Gastroesophageal sphincter (tissue), 4 donors: ENCODE measurements at regions not wholly inside any gene's neighbourhood (a gene's known extent, or its start where the extent isn't known, plus 50 kb on each side); places are given as distances from the start of the nearest gene placed in this dataset.

ENCODE experiments used
- ATAC-seq: fragments of 150-250 bp; one replicate; pipeline ENCODE4 v1.9.1; 2016; ENCODE audit warnings: mild to moderate bottlenecking, moderate library complexity
- H3K27ac ChIP-seq, 4 donors: fragments of 200-600 bp; sonication (generic) in 3 of 4; 1 replicate in 3 of 4; 2 replicates in 1 of 4; pipeline ENCODE4 v1.5.1; 2016 to 2019
- H3K27me3 ChIP-seq: fragments of 200-600 bp; sonication (generic); one replicate; pipeline ENCODE4 v1.5.1; 2019
- H3K36me3 ChIP-seq, 2 donors: fragments of 200-600 bp; sonication (generic); one replicate each; pipeline ENCODE4 v1.5.1; 2019; ENCODE audit warnings: control low read depth in 1 of 2
- H3K4me1 ChIP-seq, 3 donors: fragments of 200-600 bp; sonication (generic); 1 replicate in 2 of 3; 2 replicates in 1 of 3; pipeline ENCODE4 v1.5.1; 2016 to 2019; ENCODE audit warnings: control low read depth in 2 of 3
- H3K4me3 ChIP-seq, 2 donors: fragments of 200-600 bp; sonication (generic); one replicate each; pipeline ENCODE4 v1.5.1; 2019; ENCODE audit warnings: mild to moderate bottlenecking in 1 of 2, moderate library complexity in 1 of 2
- H3K9me3 ChIP-seq, 3 donors: fragments of 200-600 bp; sonication (generic); one replicate each; pipeline ENCODE4 v1.5.1; 2017 to 2019; ENCODE audit warnings: control low read depth in 2 of 3
- CTCF ChIP-seq, 4 experiments: fragments of 200-600 bp in 2 of 4; fragments of 450-650 bp in 2 of 4; sonication (generic) in 1 of 4; IDR thresholded peaks; one replicate each; pipeline ENCODE4 v1.5.1; 2017 to 2019; ENCODE audit warnings: antibody characterized with exemption in 4 of 4, mild to moderate bottlenecking in 2 of 4, moderate library complexity in 2 of 4
- EP300 ChIP-seq: sonication (generic); formaldehyde crosslinking; IDR thresholded peaks from one replicate; pipeline ENCODE4 v1.6.1; 2017; ENCODE audit warnings: antibody characterized with exemption, mild to moderate bottlenecking
- POLR2A ChIP-seq, 2 donors: fragments of 450-650 bp; IDR thresholded peaks; one replicate each; pipeline ENCODE4 v1.6.1; 2017; ENCODE audit warnings: antibody characterized with exemption in 2 of 2, mild to moderate bottlenecking in 2 of 2, moderate library complexity in 1 of 2
- POLR2AphosphoS5 ChIP-seq: sonication (generic); formaldehyde crosslinking; IDR thresholded peaks from one replicate; pipeline ENCODE4 v1.6.1; 2017; ENCODE audit warnings: antibody characterized with exemption
- whole genome bisulfite sequencing, 2 donors: methylation state at CpG; one replicate each; pipeline ENCODE4 v1.1.5; 2018; ENCODE audit warnings: low coverage in 1 of 2; 5-methylcytosine and 5-hydroxymethylcytosine counted together

GRCh38 chr7:96855139-96855538 is 145.5 kb upstream of the SEM1 start:
- no peaks in the 10 kb centered on the region for H3K36me3 ChIP-seq
- H3K4me3 ChIP-seq: no peak overlapping the region
- H3K9me3 ChIP-seq: no peaks in the 10 kb centered on the region
- H3K27me3 ChIP-seq: no peaks in the 10 kb centered on the region
- no peak for ATAC-seq
- TF ChIP-seq POLR2A (IDR thresholded peaks at IDR 0.05) (no peak), CTCF (IDR thresholded peaks at IDR 0.05) (no peak), POLR2AphosphoS5 (no peak)
- no peak overlapping the region for H3K27ac ChIP-seq
- no peaks in the 10 kb centered on the region for H3K4me1 ChIP-seq

- 33 to 64% methylated on average over 1 of the region's 1 CpG for WGBS, 2 donors
- Histone ChIP-seq H3K4me1 (no peaks in the 10 kb centered on the region), H3K27ac (no peak overlapping the region), H3K4me3 (no peak overlapping the region), H3K36me3 (no peaks in the 10 kb centered on the region), H3K27me3 (no peaks in the 10 kb centered on the region), H3K9me3 (no peaks in the 10 kb centered on the region)
- no peak for ATAC-seq
- TF ChIP-seq POLR2A (IDR thresholded peaks at IDR 0.05): no peak
Measured at GRCh38 chr7:96855691-96856090, 146.0 kb upstream of the SEM1 start.

- no peaks in the 10 kb centered on the region for H3K36me3 ChIP-seq
- no peak for ATAC-seq
- no peaks in the 10 kb centered on the region for H3K9me3 ChIP-seq
- H3K27ac ChIP-seq: no peak overlapping the region
- no peaks in the 10 kb centered on the region for H3K27me3 ChIP-seq
- no peaks in the 10 kb centered on the region for H3K4me1 ChIP-seq
- no peak overlapping the region for H3K4me3 ChIP-seq
- WGBS, 2 donors: 72 to 80% methylated on average over 2 of the region's 2 CpGs
- TF ChIP-seq POLR2A (IDR thresholded peaks at IDR 0.05): no peak
- no peak for TF ChIP-seq POLR2AphosphoS5
- no peak for TF ChIP-seq CTCF (IDR thresholded peaks at IDR 0.05)
- no peak for TF ChIP-seq EP300
Measured at GRCh38 chr7:96869538-96869937, 135.8 kb upstream of the DLX6 start.

- no peak for ATAC-seq
Measured at GRCh38 chr7:96870185-96870584, 135.2 kb upstream of the DLX6 start.

GRCh38 chr7:96870934-96871333 is 134.4 kb upstream of the DLX6 start:
- Histone ChIP-seq H3K4me3 (no peak overlapping the region), H3K9me3 (no peaks in the 10 kb centered on the region), H3K27ac (no peak overlapping the region)

More at GRCh38 chr7:96870185-96870584, 135.2 kb upstream of the DLX6 start:
- Histone ChIP-seq H3K27ac (no peak overlapping the region), H3K36me3 (no peaks in the 10 kb centered on the region), H3K9me3 (no peaks in the 10 kb centered on the region), H3K27me3 (no peaks in the 10 kb centered on the region), H3K4me3 (no peak overlapping the region), H3K4me1 (no peaks in the 10 kb centered on the region)
- WGBS, 2 donors: 73 to 81% methylated on average over 2 of the region's 2 CpGs
- no peak for TF ChIP-seq CTCF (IDR thresholded peaks at IDR 0.05)
- TF ChIP-seq EP300: no peak
- TF ChIP-seq POLR2AphosphoS5: no peak
- no peak for TF ChIP-seq POLR2A (IDR thresholded peaks at IDR 0.05)

GRCh38 chr7:96887426-96887825 is 117.9 kb upstream of the DLX6 start:
- H3K36me3 ChIP-seq: no peaks in the 10 kb centered on the region

More at GRCh38 chr7:96870934-96871333, 134.4 kb upstream of the DLX6 start:
- no peaks in the 10 kb centered on the region for H3K4me1 ChIP-seq
- TF ChIP-seq EP300 (no peak), POLR2A (IDR thresholded peaks at IDR 0.05) (no peak)
- no peaks in the 10 kb centered on the region for H3K27me3 ChIP-seq
- no peak for ATAC-seq
- no peaks in the 10 kb centered on the region for H3K36me3 ChIP-seq

More at GRCh38 chr7:96887426-96887825, 117.9 kb upstream of the DLX6 start:
- H3K9me3 ChIP-seq: no peaks in the 10 kb centered on the region
- H3K4me1 ChIP-seq: no peaks in the 10 kb centered on the region
- H3K27me3 ChIP-seq: no peaks in the 10 kb centered on the region
- no peak overlapping the region for H3K27ac ChIP-seq
- TF ChIP-seq CTCF (IDR thresholded peaks at IDR 0.05) (no peak), POLR2A (IDR thresholded peaks at IDR 0.05) (no peak)
- H3K4me3 ChIP-seq: no peak overlapping the region
- no peak for ATAC-seq
- 38 to 83% methylated on average over 1 to 2 of the region's 2 CpGs for WGBS, 2 donors
